Left ventricle myocardium inferior (tissue), 1 donor: ENCODE measurements at regions not wholly inside any gene's neighbourhood (a gene's known extent, or its start where the extent isn't known, plus 50 kb on each side); places are given as distances from the start of the nearest gene placed in this dataset.

Experiments used
- DNase-seq: peaks from one replicate; pipeline ENCODE4 v3.0.0-alpha.2; 2020
- H3K27ac ChIP-seq: fragments of 200-600 bp; replicated peaks from 2 replicates; pipeline ENCODE4 v1.8.0; 2021
- H3K27me3 ChIP-seq: fragments of 200-600 bp; 2 replicates; pipeline ENCODE4 v1.8.0; 2021; ENCODE audit warnings: low read depth
- H3K36me3 ChIP-seq: fragments of 200-600 bp; 2 replicates; pipeline ENCODE4 v1.8.0; 2021
- H3K4me1 ChIP-seq: fragments of 200-600 bp; 2 replicates; pipeline ENCODE4 v1.8.0; 2021
- H3K4me3 ChIP-seq: fragments of 200-600 bp; 2 replicates; pipeline ENCODE4 v1.8.0; 2021; ENCODE audit warnings: mild to moderate bottlenecking, moderate library complexity
- H3K9me3 ChIP-seq: fragments of 200-600 bp; replicated peaks from 2 replicates; pipeline ENCODE4 v1.8.0; 2021
- CTCF ChIP-seq: fragments of 200-600 bp; IDR thresholded peaks from 2 replicates; pipeline ENCODE4 v1.8.0; 2021; ENCODE audit warnings: antibody characterized with exemption, mild to moderate bottlenecking, borderline replicate concordance
- intact Hi-C: fragments of 100-400 bp; cut with micrococcal nuclease; formaldehyde crosslinking; loops from one replicate; pipeline ENCODE4 v1.11.0; 2022
- donor health status: DM: no; HTN: yes; CAD: no; lungs with severe emphysema.

- DNase-seq: no peak
- Histone ChIP-seq H3K27me3 (no peaks in the 10 kb centered on the region), H3K27ac (no peak overlapping the region), H3K4me1 (no peaks in the 10 kb centered on the region), H3K9me3 (peaks cover 7% of the 10 kb centered on the region), H3K36me3 (no peaks in the 10 kb centered on the region), H3K4me3 (no peak overlapping the region)
- intact Hi-C loops: no loop called here
- TF ChIP-seq CTCF: no peak
These were observed 220.4 kb downstream of the RHOU start for GRCh38 chr1:228955691-228956090.

GRCh38 chr1:228956864-228957263 lies 221.6 kb downstream of the RHOU start:
- H3K4me1 ChIP-seq: no peaks in the 10 kb centered on the region
- no peak for DNase-seq
- H3K9me3 ChIP-seq: peaks cover 7% of the 10 kb centered on the region
- H3K27ac ChIP-seq: no peak overlapping the region
- no peaks in the 10 kb centered on the region for H3K27me3 ChIP-seq
- no peak overlapping the region for H3K4me3 ChIP-seq
- no peak for TF ChIP-seq CTCF
- intact Hi-C loops: no loop called here
- no peaks in the 10 kb centered on the region for H3K36me3 ChIP-seq

DNA sequence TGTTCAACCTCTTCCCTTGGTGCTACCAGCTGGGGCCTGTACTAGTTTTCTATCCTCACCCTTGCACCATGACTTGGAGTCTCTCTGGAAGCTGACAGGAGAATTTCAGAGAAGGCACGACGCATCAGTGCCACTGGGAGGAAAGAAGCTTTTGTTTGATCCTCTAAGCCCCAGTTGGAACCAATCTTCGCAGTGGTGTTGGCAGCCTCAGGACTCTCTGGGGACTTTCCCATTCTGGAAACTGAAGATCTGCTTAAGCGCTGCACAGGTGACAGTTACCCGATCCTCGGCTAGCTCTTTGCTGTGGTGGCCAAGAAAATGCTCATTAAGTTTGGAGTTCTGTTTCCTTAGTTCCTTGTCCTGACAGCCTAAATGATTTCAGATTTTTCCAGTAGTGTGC lies 222.3 kb downstream of the RHOU start:
- DNase-seq: no peak
- Histone ChIP-seq H3K9me3 (peaks cover 7% of the 10 kb centered on the region), H3K27ac (no peak overlapping the region), H3K4me1 (no peaks in the 10 kb centered on the region), H3K4me3 (no peak overlapping the region), H3K27me3 (no peaks in the 10 kb centered on the region), H3K36me3 (no peaks in the 10 kb centered on the region)
- TF ChIP-seq CTCF: no peak
- intact Hi-C loops: no loop called here

GRCh38 chr1:228958121-228958520 lies 222.8 kb downstream of the RHOU start:
- Histone ChIP-seq H3K27ac (no peak overlapping the region), H3K9me3 (peaks cover 7% of the 10 kb centered on the region), H3K27me3 (no peaks in the 10 kb centered on the region), H3K4me1 (no peaks in the 10 kb centered on the region), H3K36me3 (no peaks in the 10 kb centered on the region), H3K4me3 (no peak overlapping the region)
- no peak for TF ChIP-seq CTCF
- intact Hi-C loops: no loop called here
- no peak for DNase-seq

DNA sequence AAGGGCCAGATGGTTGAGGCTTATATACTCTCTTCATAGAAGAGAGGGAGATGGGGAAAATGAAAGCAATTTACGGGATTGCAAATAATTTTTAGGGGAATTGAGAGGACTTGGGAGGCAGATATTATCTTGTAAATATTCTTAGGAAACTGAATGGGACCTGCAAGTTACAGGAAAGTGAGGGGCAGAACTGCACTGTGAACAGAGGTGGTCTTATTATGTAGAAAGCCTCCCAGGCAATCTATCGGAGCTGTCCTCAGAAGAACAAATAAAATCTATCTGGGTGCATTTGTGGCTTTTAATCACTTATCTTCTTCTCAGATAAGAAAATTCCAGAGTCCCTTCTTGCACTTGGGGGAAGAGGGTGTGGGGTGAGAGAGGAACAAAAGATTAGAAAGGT lies 223.5 kb downstream of the RHOU start:
- H3K36me3 ChIP-seq: no peaks in the 10 kb centered on the region
- no peaks in the 10 kb centered on the region for H3K27me3 ChIP-seq
- H3K27ac ChIP-seq: no peak overlapping the region
- intact Hi-C loops: no loop called here
- DNase-seq: no peak
- no peak overlapping the region for H3K4me3 ChIP-seq
- peaks cover 4% of the 10 kb centered on the region for H3K4me1 ChIP-seq
- H3K9me3 ChIP-seq: peaks cover 7% of the 10 kb centered on the region
- no peak for TF ChIP-seq CTCF

GRCh38 chr1:228960705-228961104 lies 225.4 kb downstream of the RHOU start:
- no peak for DNase-seq
- Histone ChIP-seq H3K27me3 (no peaks in the 10 kb centered on the region), H3K36me3 (no peaks in the 10 kb centered on the region), H3K27ac (no peak overlapping the region), H3K9me3 (no peaks in the 10 kb centered on the region), H3K4me1 (peaks cover 14% of the 10 kb centered on the region), H3K4me3 (no peak overlapping the region)
- intact Hi-C loops: no loop called here
- no peak for TF ChIP-seq CTCF
